ENCODE measurements at regions not wholly inside any gene's neighbourhood (a gene's known extent, or its start where the extent isn't known, plus 50 kb on each side); places are given as distances from the start of the nearest gene placed in this dataset.

GRCh38 chrY:8388512-8388911 is 948.8 kb upstream of the TSPY4 start:
- Histone ChIP-seq H3K27ac (no peak overlapping the region), H3K4me3 (no peak overlapping the region), H3K27me3 (no peaks in the 10 kb centered on the region), H3K9me3 (no peaks in the 10 kb centered on the region), H3K36me3 (no peaks in the 10 kb centered on the region), H3K4me1 (no peaks in the 10 kb centered on the region)
- DNase-seq: no peak
- TF ChIP-seq EP300 (IDR thresholded peaks at IDR 0.05) (no peak), POLR2AphosphoS5 (IDR thresholded peaks at IDR 0.05) (no peak), CTCF (IDR thresholded peaks at IDR 0.05) (no peak), POLR2A (IDR thresholded peaks at IDR 0.05) (no peak)
- intact Hi-C loops (cut with DNase I; ENCODE audit: low total_unique reads): no loop called here

GRCh38 chrY:8390310-8390709 is 947.0 kb upstream of the TSPY4 start:
- no peak overlapping the region for H3K27ac ChIP-seq
- 25 to 84% (median 83%) methylated on average over 1 of the region's 1 CpG; no CpG with 5 or more reads in 2 of the 5 donors for WGBS, 5 donors
- DNase-seq: no peak
- no peak for TF ChIP-seq POLR2A (IDR thresholded peaks at IDR 0.05)
- no peak for TF ChIP-seq CTCF (IDR thresholded peaks at IDR 0.05)
- TF ChIP-seq POLR2AphosphoS5 (IDR thresholded peaks at IDR 0.05): no peak
- TF ChIP-seq EP300 (IDR thresholded peaks at IDR 0.05): no peak
- no peak overlapping the region for H3K4me3 ChIP-seq
- H3K4me1 ChIP-seq: no peaks in the 10 kb centered on the region
- no peaks in the 10 kb centered on the region for H3K27me3 ChIP-seq
- no peaks in the 10 kb centered on the region for H3K9me3 ChIP-seq
- no peaks in the 10 kb centered on the region for H3K36me3 ChIP-seq
- intact Hi-C loops (cut with DNase I; ENCODE audit: low total_unique reads): no loop called here

GRCh38 chrY:8393246-8393645 is 944.0 kb upstream of the TSPY4 start:
- no peak for DNase-seq
- Histone ChIP-seq H3K27me3 (no peaks in the 10 kb centered on the region), H3K9me3 (no peaks in the 10 kb centered on the region), H3K4me1 (no peaks in the 10 kb centered on the region), H3K4me3 (no peak overlapping the region), H3K27ac (no peak overlapping the region), H3K36me3 (no peaks in the 10 kb centered on the region)
- intact Hi-C loops (cut with DNase I; ENCODE audit: low total_unique reads): no loop called here
- no peak for TF ChIP-seq POLR2AphosphoS5 (IDR thresholded peaks at IDR 0.05)
- no peak for TF ChIP-seq EP300 (IDR thresholded peaks at IDR 0.05)
- 69 to 92% (median 79%) methylated on average over 3 of the region's 3 CpGs; no CpG with 5 or more reads in 2 of the 5 donors for WGBS, 5 donors

- Histone ChIP-seq H3K4me1 (no peaks in the 10 kb centered on the region), H3K27ac (no peak overlapping the region), H3K4me3 (no peak overlapping the region), H3K36me3 (no peaks in the 10 kb centered on the region), H3K9me3 (no peaks in the 10 kb centered on the region), H3K27me3 (no peaks in the 10 kb centered on the region)
- no peak for DNase-seq
- WGBS, 5 donors: 78 to 83% (median 81%) methylated on average over 4 of the region's 4 CpGs; no CpG with 5 or more reads in 2 of the 5 donors
- no peak for TF ChIP-seq CTCF (IDR thresholded peaks at IDR 0.05)
- no peak for TF ChIP-seq POLR2A (IDR thresholded peaks at IDR 0.05)
- TF ChIP-seq EP300 (IDR thresholded peaks at IDR 0.05): no peak
- TF ChIP-seq POLR2AphosphoS5 (IDR thresholded peaks at IDR 0.05): no peak
- intact Hi-C loops (cut with DNase I; ENCODE audit: low total_unique reads): no loop called here
Measured at GRCh38 chrY:8422906-8423305, 914.4 kb upstream of the TSPY4 start.

- no peaks in the 10 kb centered on the region for H3K27me3 ChIP-seq
- H3K4me1 ChIP-seq: no peaks in the 10 kb centered on the region
- H3K36me3 ChIP-seq: no peaks in the 10 kb centered on the region
- intact Hi-C loops (cut with DNase I; ENCODE audit: low total_unique reads): no loop called here
- DNase-seq: no peak
- H3K9me3 ChIP-seq: no peaks in the 10 kb centered on the region
- no peak overlapping the region for H3K27ac ChIP-seq
- no peak for TF ChIP-seq EP300 (IDR thresholded peaks at IDR 0.05)
- TF ChIP-seq CTCF (IDR thresholded peaks at IDR 0.05): no peak
- no peak for TF ChIP-seq POLR2AphosphoS5 (IDR thresholded peaks at IDR 0.05)
- TF ChIP-seq POLR2A (IDR thresholded peaks at IDR 0.05): no peak
- H3K4me3 ChIP-seq: no peak overlapping the region
Measured at GRCh38 chrY:8426433-8426832, 910.8 kb upstream of the TSPY4 start.

Measured in stomach (tissue), 8 donors.